ENCODE measurements at regions not wholly inside any gene's neighbourhood (a gene's known extent, or its start where the extent isn't known, plus 50 kb on each side); places are given as distances from the start of the nearest gene placed in this dataset.

- no peak for TF ChIP-seq GATA2 (IDR thresholded peaks at IDR 0.05; ENCODE audit: low read depth, low read length)
- no peak for TF ChIP-seq GATA3 (IDR thresholded peaks at IDR 0.05; ENCODE audit: low read depth, low read length)
Measured at GRCh38 chr4:35872273-35872672, 372.0 kb downstream of the ARAP2 start.

All from SH-SY5Y (cell line).